ENCODE measurements at regions not wholly inside any gene's neighbourhood (a gene's known extent, or its start where the extent isn't known, plus 50 kb on each side); places are given as distances from the start of the nearest gene placed in this dataset.

DNA sequence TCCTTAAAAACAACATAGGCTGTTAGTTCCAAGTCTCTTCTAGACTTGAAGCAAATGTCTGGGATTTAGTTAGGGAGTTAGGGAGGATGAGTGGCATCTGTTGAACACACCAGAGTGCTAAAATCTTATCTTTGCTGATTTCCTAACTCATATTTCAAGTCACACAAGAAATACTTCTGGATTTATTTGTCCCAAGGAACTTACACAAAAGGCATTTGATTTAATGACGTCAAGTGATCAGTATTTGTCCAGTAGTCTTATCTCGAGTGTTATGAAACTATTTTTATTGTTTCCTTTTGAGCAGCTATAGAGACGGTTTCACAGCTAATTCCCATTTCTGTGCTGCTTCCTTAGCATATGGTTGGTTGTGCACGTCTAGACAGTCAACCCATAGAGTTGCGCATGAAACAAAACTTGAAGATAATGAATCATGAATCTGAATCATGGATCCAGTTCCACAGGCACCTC is 140.5 kb upstream of the TUT7 start:
- no peak for TF ChIP-seq CTCF (IDR thresholded peaks at IDR 0.05)
- no peak for TF ChIP-seq EZH2 (IDR thresholded peaks at IDR 0.05; ENCODE audit: borderline replicate concordance, insufficient read depth, low read depth, low read length, poor library complexity, severe bottlenecking)
